Skeletal muscle cell (primary cell): ENCODE measurements at regions not wholly inside any gene's neighbourhood (a gene's known extent, or its start where the extent isn't known, plus 50 kb on each side); places are given as distances from the start of the nearest gene placed in this dataset.
A peak's percentile ranks its signal among the peaks of the same experiment; 100 is the strongest.

ENCODE experiments used
- DNase-seq: peaks from one replicate; pipeline ENCODE4 v3.0.0-alpha.2; 2010; ENCODE audit warnings: low read depth
- H3K4me3 ChIP-seq: 2 replicates; pipeline ENCODE4 v1.5.1; 2011; ENCODE audit warnings: low read depth, mild to moderate bottlenecking, control low read depth, low read length, moderate library complexity

- H3K4me3 ChIP-seq = peak overlapping the region; percentile 42
- no peak for DNase-seq
Measured at GRCh38 chrX:39819921-39820849, 277.6 kb downstream of the BCOR start.

GRCh38 chrX:39820938-39821708 lies 276.6 kb downstream of the BCOR start:
- no peak for DNase-seq
- peak overlapping the region; percentile 42 for H3K4me3 ChIP-seq

- no peak for DNase-seq
- peak overlapping the region; percentile 42 for H3K4me3 ChIP-seq
Measured at GRCh38 chrX:39821709-39822095, 276.1 kb downstream of the BCOR start.

- DNase-seq = no peak
- H3K4me3 ChIP-seq = no peak overlapping the region
Measured at GRCh38 chrX:39822133-39822748, 275.5 kb downstream of the BCOR start.

- H3K4me3 ChIP-seq = no peak overlapping the region
- DNase-seq = no peak
Measured at GRCh38 chrX:39823424-39823823, 274.3 kb downstream of the BCOR start.

GRCh38 chrX:39823854-39824253 lies 273.9 kb downstream of the BCOR start:
- no peak for DNase-seq
- no peak overlapping the region for H3K4me3 ChIP-seq

GRCh38 chrX:39826813-39827543 lies 270.8 kb downstream of the BCOR start:
- no peak for DNase-seq
- H3K4me3 ChIP-seq = no peak overlapping the region

- H3K4me3 ChIP-seq = no peak overlapping the region
- no peak for DNase-seq
Measured at GRCh38 chrX:39827951-39828350, 269.8 kb downstream of the BCOR start.

- DNase-seq = no peak
- H3K4me3 ChIP-seq = no peak overlapping the region
Measured at GRCh38 chrX:39828971-39829370, 268.8 kb downstream of the BCOR start.

GRCh38 chrX:39829965-39830364 lies 267.8 kb downstream of the BCOR start:
- H3K4me3 ChIP-seq = no peak overlapping the region
- no peak for DNase-seq

- DNase-seq = no peak
- no peak overlapping the region for H3K4me3 ChIP-seq
Measured at GRCh38 chrX:39830414-39830813, 267.3 kb downstream of the BCOR start.

- DNase-seq = no peak
- no peak overlapping the region for H3K4me3 ChIP-seq
Measured at GRCh38 chrX:39832211-39832610, 265.5 kb downstream of the BCOR start.

GRCh38 chrX:39834600-39834999 lies 263.2 kb downstream of the BCOR start:
- DNase-seq = no peak
- H3K4me3 ChIP-seq = no peak overlapping the region

- no peak for DNase-seq
- H3K4me3 ChIP-seq = no peak overlapping the region
Measured at GRCh38 chrX:39835241-39835640, 262.5 kb downstream of the BCOR start.

- H3K4me3 ChIP-seq = no peak overlapping the region
- DNase-seq = no peak
Measured at GRCh38 chrX:39835776-39836175, 262.0 kb downstream of the BCOR start.

- DNase-seq = no peak
- H3K4me3 ChIP-seq = no peak overlapping the region
Measured at GRCh38 chrX:39836802-39837420, 260.8 kb downstream of the BCOR start.

GRCh38 chrX:39837688-39838087 lies 260.1 kb downstream of the BCOR start:
- DNase-seq = no peak
- H3K4me3 ChIP-seq = no peak overlapping the region

GRCh38 chrX:39839371-39839770 lies 258.4 kb downstream of the BCOR start:
- no peak for DNase-seq
- no peak overlapping the region for H3K4me3 ChIP-seq

- DNase-seq = no peak
- H3K4me3 ChIP-seq = no peak overlapping the region
Measured at GRCh38 chrX:39840133-39840532, 257.6 kb downstream of the BCOR start.
